ENCODE measurements at regions not wholly inside any gene's neighbourhood (a gene's known extent, or its start where the extent isn't known, plus 50 kb on each side); places are given as distances from the start of the nearest gene placed in this dataset.

DNA sequence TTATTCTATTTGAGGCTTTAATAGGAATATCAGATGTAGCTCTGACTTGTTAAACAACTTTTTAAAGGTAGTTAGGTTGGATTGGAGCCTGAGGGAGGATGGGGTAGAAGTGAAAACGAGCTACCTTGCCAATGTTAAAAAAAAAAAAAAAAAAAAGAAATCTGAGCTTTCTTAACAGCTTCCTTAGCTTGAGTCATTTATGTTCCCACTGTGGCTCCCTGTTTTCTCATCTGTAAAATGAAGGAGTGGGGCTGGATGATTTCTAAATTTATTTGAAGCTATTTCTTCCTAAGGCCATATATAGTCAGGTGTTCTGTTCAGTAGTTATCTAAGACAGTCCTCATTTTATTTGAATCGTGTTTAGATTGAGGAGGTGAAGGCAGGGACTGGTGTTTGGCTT is 105.7 kb downstream of the EDEM1 start:
- H3K4me1 ChIP-seq (ENCODE audit: control insufficient read depth in 2 of 3, insufficient read depth in 2 of 3, low read depth in 1 of 3, low read length in 3 of 3): no peaks in the 10 kb centered on the region
- TF ChIP-seq, protein P1, sequence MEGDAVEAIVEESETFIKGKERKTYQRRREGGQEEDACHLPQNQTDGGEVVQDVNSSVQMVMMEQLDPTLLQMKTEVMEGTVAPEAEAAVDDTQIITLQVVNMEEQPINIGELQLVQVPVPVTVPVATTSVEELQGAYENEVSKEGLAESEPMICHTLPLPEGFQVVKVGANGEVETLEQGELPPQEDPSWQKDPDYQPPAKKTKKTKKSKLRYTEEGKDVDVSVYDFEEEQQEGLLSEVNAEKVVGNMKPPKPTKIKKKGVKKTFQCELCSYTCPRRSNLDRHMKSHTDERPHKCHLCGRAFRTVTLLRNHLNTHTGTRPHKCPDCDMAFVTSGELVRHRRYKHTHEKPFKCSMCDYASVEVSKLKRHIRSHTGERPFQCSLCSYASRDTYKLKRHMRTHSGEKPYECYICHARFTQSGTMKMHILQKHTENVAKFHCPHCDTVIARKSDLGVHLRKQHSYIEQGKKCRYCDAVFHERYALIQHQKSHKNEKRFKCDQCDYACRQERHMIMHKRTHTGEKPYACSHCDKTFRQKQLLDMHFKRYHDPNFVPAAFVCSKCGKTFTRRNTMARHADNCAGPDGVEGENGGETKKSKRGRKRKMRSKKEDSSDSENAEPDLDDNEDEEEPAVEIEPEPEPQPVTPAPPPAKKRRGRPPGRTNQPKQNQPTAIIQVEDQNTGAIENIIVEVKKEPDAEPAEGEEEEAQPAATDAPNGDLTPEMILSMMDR (IDR thresholded peaks at IDR 0.05; ENCODE audit: borderline replicate concordance, extremely low read depth, insufficient read depth): no peak
- DNase-seq (no peak), FAIRE-seq (no peak)
- H3K36me3 ChIP-seq (ENCODE audit: control insufficient read depth in 2 of 3, insufficient read depth in 3 of 3, low read length in 3 of 3): no peaks in the 10 kb centered on the region
- H3K27me3 ChIP-seq (ENCODE audit: control insufficient read depth, insufficient read depth, low read length): no peaks in the 10 kb centered on the region
- H3K27ac ChIP-seq (ENCODE audit: low read depth in 2 of 2, low read length in 2 of 2): no peak overlapping the region
- intact Hi-C loops (cut with DNase I): no loop called here
- peaks cover 0 to under 1% (median 0%) of the 10 kb centered on the region in 3 donors for H3K9me3 ChIP-seq (ENCODE audit: control insufficient read depth in 2 of 3, insufficient read depth in 1 of 3, low read length in 3 of 3)
- no peak overlapping the region for H3K4me3 ChIP-seq (ENCODE audit: low read length in 3 of 3)
- H3K9ac ChIP-seq (ENCODE audit: low read length in 3 of 3): no peak overlapping the region

DNA sequence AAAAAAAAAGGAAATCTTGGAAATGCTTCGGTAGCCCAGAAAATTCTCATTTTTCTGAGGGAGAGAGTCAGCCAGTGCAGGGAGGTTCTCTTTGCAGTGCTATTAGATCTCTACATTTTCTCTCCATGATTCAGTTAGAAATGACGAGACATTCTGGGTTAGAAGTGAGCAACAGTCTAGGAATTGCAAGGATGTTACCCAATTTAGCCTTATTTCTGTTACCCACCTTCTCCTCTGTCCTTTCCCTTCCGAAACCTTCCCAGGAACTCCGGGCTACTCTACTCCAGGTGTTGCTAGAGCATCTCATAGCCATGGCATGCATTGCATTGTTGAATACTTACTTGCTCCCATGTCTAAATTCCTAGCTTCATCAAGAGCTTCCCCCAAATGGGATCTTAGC is 106.8 kb downstream of the EDEM1 start:
- Histone ChIP-seq H3K4me3 (ENCODE audit: low read length in 3 of 3) (no peak overlapping the region), H3K27ac (ENCODE audit: low read depth in 2 of 2, low read length in 2 of 2) (no peak overlapping the region), H3K4me1 (ENCODE audit: control insufficient read depth in 2 of 3, insufficient read depth in 2 of 3, low read depth in 1 of 3, low read length in 3 of 3) (no peaks in the 10 kb centered on the region), H3K27me3 (ENCODE audit: control insufficient read depth, insufficient read depth, low read length) (no peaks in the 10 kb centered on the region), H3K36me3 (ENCODE audit: control insufficient read depth in 2 of 3, insufficient read depth in 3 of 3, low read length in 3 of 3) (no peaks in the 10 kb centered on the region), H3K9ac (ENCODE audit: low read length in 3 of 3) (no peak overlapping the region), H3K9me3 (ENCODE audit: control insufficient read depth in 2 of 3, insufficient read depth in 1 of 3, low read length in 3 of 3) (no peaks in the 10 kb centered on the region)
- intact Hi-C loops (cut with DNase I): no loop called here
- DNase-seq (no peak), FAIRE-seq (no peak)
- TF ChIP-seq, protein P1 (IDR thresholded peaks at IDR 0.05; ENCODE audit: borderline replicate concordance, extremely low read depth, insufficient read depth): no peak

DNA sequence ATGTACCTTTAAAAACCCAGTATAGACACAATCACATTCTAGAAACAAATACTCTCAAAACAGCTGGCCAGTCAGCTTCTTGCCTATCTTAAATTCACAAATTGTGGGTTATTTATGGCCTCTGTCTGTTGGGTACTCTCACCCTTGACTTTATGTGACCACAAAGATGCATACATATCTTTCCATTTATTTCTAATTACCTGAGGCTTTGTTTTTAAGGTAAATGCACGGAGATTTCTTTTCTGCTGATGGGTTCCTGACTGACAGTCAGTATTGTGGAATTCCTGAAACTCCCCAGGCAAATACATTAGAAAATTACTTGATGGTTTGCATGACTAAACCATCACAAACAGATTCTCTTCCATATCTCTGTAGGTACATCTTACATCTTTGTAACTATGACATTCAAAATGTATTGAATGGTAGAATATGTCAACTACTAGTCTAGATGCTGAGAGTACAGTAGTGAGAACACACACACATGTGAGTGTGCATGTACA is 107.7 kb downstream of the EDEM1 start:
- no peaks in the 10 kb centered on the region for H3K36me3 ChIP-seq (ENCODE audit: control insufficient read depth in 2 of 3, insufficient read depth in 3 of 3, low read length in 3 of 3)
- DNase-seq (no peak), FAIRE-seq (no peak)
- H3K9ac ChIP-seq (ENCODE audit: low read length in 3 of 3): no peak overlapping the region
- no peak overlapping the region for H3K4me3 ChIP-seq (ENCODE audit: low read length in 3 of 3)
- no peak overlapping the region for H3K27ac ChIP-seq (ENCODE audit: low read depth in 2 of 2, low read length in 2 of 2)
- no peaks in the 10 kb centered on the region for H3K4me1 ChIP-seq (ENCODE audit: control insufficient read depth in 2 of 3, insufficient read depth in 2 of 3, low read depth in 1 of 3, low read length in 3 of 3)
- intact Hi-C loops (cut with DNase I): no loop called here
- TF ChIP-seq, protein P1 (IDR thresholded peaks at IDR 0.05; ENCODE audit: borderline replicate concordance, extremely low read depth, insufficient read depth): no peak
- no peaks in the 10 kb centered on the region for H3K27me3 ChIP-seq (ENCODE audit: control insufficient read depth, insufficient read depth, low read length)
- H3K9me3 ChIP-seq (ENCODE audit: control insufficient read depth in 2 of 3, insufficient read depth in 1 of 3, low read length in 3 of 3): no peaks in the 10 kb centered on the region

DNA sequence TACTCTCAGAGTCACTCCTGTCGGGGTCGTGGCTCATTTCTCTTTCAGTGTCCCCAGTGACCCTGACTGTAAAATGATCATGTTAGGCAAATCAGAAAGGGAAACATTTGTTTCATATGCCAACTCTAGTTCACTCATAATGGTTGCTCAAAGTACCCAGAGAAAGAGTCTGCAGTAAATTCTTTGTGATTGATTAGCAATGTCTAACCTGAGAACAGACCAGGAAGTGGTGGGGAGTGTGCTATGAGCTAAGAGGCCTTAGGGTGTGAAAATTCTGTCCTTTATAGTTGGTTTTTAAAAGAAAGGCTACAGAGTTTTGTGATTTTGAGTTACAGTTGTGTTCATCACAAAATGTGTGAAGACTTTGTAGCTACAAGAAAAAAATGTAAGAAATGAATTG is 108.9 kb downstream of the EDEM1 start:
- Histone ChIP-seq H3K27me3 (ENCODE audit: control insufficient read depth, insufficient read depth, low read length) (no peaks in the 10 kb centered on the region), H3K9ac (ENCODE audit: low read length in 3 of 3) (no peak overlapping the region), H3K4me1 (ENCODE audit: control insufficient read depth in 2 of 3, insufficient read depth in 2 of 3, low read depth in 1 of 3, low read length in 3 of 3) (no peaks in the 10 kb centered on the region), H3K9me3 (ENCODE audit: control insufficient read depth in 2 of 3, insufficient read depth in 1 of 3, low read length in 3 of 3) (no peaks in the 10 kb centered on the region), H3K36me3 (ENCODE audit: control insufficient read depth in 2 of 3, insufficient read depth in 3 of 3, low read length in 3 of 3) (no peaks in the 10 kb centered on the region), H3K27ac (ENCODE audit: low read depth in 2 of 2, low read length in 2 of 2) (no peak overlapping the region), H3K4me3 (ENCODE audit: low read length in 3 of 3) (no peak overlapping the region)
- intact Hi-C loops (cut with DNase I): no loop called here
- TF ChIP-seq, protein P1 (IDR thresholded peaks at IDR 0.05; ENCODE audit: borderline replicate concordance, extremely low read depth, insufficient read depth): no peak
- FAIRE-seq: no peak
- no peak for DNase-seq

All from kidney (tissue), 13 donors.